H1 (cell line): ENCODE measurements at regions not wholly inside any gene's neighbourhood (a gene's known extent, or its start where the extent isn't known, plus 50 kb on each side); places are given as distances from the start of the nearest gene placed in this dataset.

Experiments used
- CTCF ChIA-PET: fragments of 300-600 bp; sonication (Branson Sonifier 250); formaldehyde crosslinking; loops from one replicate; lab custom pipeline; 2021; ENCODE audit not compliant: partially characterized antibody; lab: Charles Lee
- POLR2A ChIA-PET: fragments of 300-600 bp; sonication (Branson Sonifier 250); formaldehyde crosslinking; loops from one replicate; lab custom pipeline; 2021; ENCODE audit warnings: inconsistent platforms; ENCODE audit not compliant: partially characterized antibody; lab: Charles Lee
- DNase-seq, 2 experiments: peaks; one replicate each; pipeline versions ENCODE4 v3.0.0 to v3.0.0-alpha.2; 2010 to 2022; ENCODE audit warnings: low spot score in 2 of 2, low read depth in 1 of 2, mixed read lengths in 1 of 2
- FAIRE-seq: peaks from 2 replicates; lab custom pipeline; 2011; peaks lifted over from hg19 to GRCh38; lab: Jason Lieb, UNC
- H2AFZ ChIP-seq: 2 replicates; pipeline ENCODE4 v1.8.1; 2012; ENCODE audit warnings: low read length, inconsistent platforms
- H2AK5ac ChIP-seq: 2 replicates; pipeline ENCODE4 v1.6.1; 2013; ENCODE audit warnings: low read depth, low read length
- H2BK120ac ChIP-seq: replicated peaks from 2 replicates; pipeline ENCODE3; 2013; ENCODE audit warnings: low read depth, low read length, inconsistent platforms
- H2BK12ac ChIP-seq: 2 replicates; pipeline ENCODE4 v1.6.1; 2013; ENCODE audit warnings: low read depth, low read length
- H2BK15ac ChIP-seq: 2 replicates; pipeline ENCODE4 v1.6.1; 2013; ENCODE audit warnings: low read length
- H2BK20ac ChIP-seq: 2 replicates; pipeline ENCODE4 v1.6.1; 2013; ENCODE audit warnings: low read length
- H2BK5ac ChIP-seq: 2 replicates; pipeline ENCODE4 v1.6.1; 2013; ENCODE audit warnings: low read depth, low read length
- H3K14ac ChIP-seq: 2 replicates; pipeline ENCODE4 v1.6.1; 2013; ENCODE audit warnings: inconsistent platforms; ENCODE audit not compliant: insufficient read length
- H3K18ac ChIP-seq: 2 replicates; pipeline ENCODE4 v1.6.1; 2013; ENCODE audit warnings: low read length; ENCODE audit errors: extremely low read depth
- H3K23ac ChIP-seq: 2 replicates; pipeline ENCODE4 v1.6.1; 2013; ENCODE audit warnings: inconsistent platforms; ENCODE audit not compliant: insufficient read length
- H3K23me2 ChIP-seq: 2 replicates; pipeline ENCODE4 v1.6.1; 2013; ENCODE audit warnings: low read depth, low read length
- H3K27ac ChIP-seq: 2 replicates; pipeline ENCODE4 v1.6.1; 2011; ENCODE audit warnings: low read depth, low read length, inconsistent platforms
- H3K27me3 ChIP-seq, 4 experiments: replicated peaks in 1 of 4; 1 replicate in 1 of 4; 2 replicates in 3 of 4; pipeline versions ENCODE4 v1.6.1 to v1.8.1; 2011 to 2013; ENCODE audit warnings: low read length in 3 of 4, mild to moderate bottlenecking in 3 of 4, inconsistent platforms in 2 of 4, mixed read lengths in 2 of 4, moderate library complexity in 1 of 4; ENCODE audit not compliant: control insufficient read depth in 3 of 4, insufficient read depth in 3 of 4; ENCODE audit errors: extremely low read depth in 1 of 4
- H3K36me3 ChIP-seq, 4 experiments: 2 replicates each; pipeline versions ENCODE4 v1.6.1 to v1.8.1; 2011 to 2013; ENCODE audit warnings: mild to moderate bottlenecking in 4 of 4, low read length in 3 of 4, moderate library complexity in 2 of 4, control low read depth in 1 of 4, inconsistent platforms in 1 of 4; ENCODE audit not compliant: insufficient read depth in 4 of 4, control insufficient read depth in 2 of 4
- H3K4ac ChIP-seq: replicated peaks from 2 replicates; pipeline ENCODE3; 2013; ENCODE audit warnings: low read length, low read depth, mixed read lengths, inconsistent platforms; ENCODE audit not compliant: insufficient read length
- H3K4me1 ChIP-seq, 4 experiments: replicated peaks in 1 of 4; 1 replicate in 1 of 4; 2 replicates in 3 of 4; pipeline versions ENCODE4 v1.6.1 to v1.8.1; 2011 to 2013; ENCODE audit warnings: low read length in 3 of 4, inconsistent platforms in 2 of 4, mixed read lengths in 1 of 4; ENCODE audit not compliant: insufficient read depth in 4 of 4, control insufficient read depth in 3 of 4
- H3K4me2 ChIP-seq, 2 experiments: 2 replicates each; pipeline versions ENCODE4 v1.6.1 to v1.8.1; 2011 to 2013; ENCODE audit warnings: low read depth in 2 of 2, low read length in 2 of 2, control low read depth in 1 of 2, inconsistent platforms in 1 of 2, mild to moderate bottlenecking in 1 of 2; ENCODE audit not compliant: insufficient read depth in 1 of 2
- H3K4me3 ChIP-seq, 4 experiments: fragments of 200-600, 300-600 bp in 1 of 4; sonication (generic), shearing (Covaris generic), sonication (Bioruptor Twin) in 1 of 4; 2 replicates each; pipeline versions ENCODE4 v1.5.1 to v1.8.1; 2011 to 2016; ENCODE audit warnings: low read length in 4 of 4, low read depth in 3 of 4, control low read depth in 2 of 4, inconsistent platforms in 2 of 4, mild to moderate bottlenecking in 2 of 4, mixed read lengths in 1 of 4, moderate library complexity in 1 of 4; ENCODE audit not compliant: insufficient read depth in 2 of 4; ENCODE audit errors: extremely low read depth in 1 of 4
- H3K56ac ChIP-seq: replicated peaks from 2 replicates; pipeline ENCODE3; 2013; ENCODE audit warnings: low read depth, mild to moderate bottlenecking, mixed read lengths, low read length, inconsistent platforms; ENCODE audit not compliant: insufficient read length
- H3K79me1 ChIP-seq: 2 replicates; pipeline ENCODE4 v1.6.1; 2013; ENCODE audit warnings: low read depth, low read length, control low read depth
- H3K79me2 ChIP-seq, 2 experiments: 2 replicates each; pipeline versions ENCODE4 v1.6.1 to v1.8.1; 2012 to 2013; ENCODE audit warnings: low read length in 2 of 2, mild to moderate bottlenecking in 2 of 2, inconsistent platforms in 1 of 2; ENCODE audit not compliant: insufficient read depth in 2 of 2, control insufficient read depth in 1 of 2
- H3K9ac ChIP-seq, 4 experiments: replicated peaks in 1 of 4; 1 replicate in 1 of 4; 2 replicates in 3 of 4; pipeline versions ENCODE4 v1.6.1 to v1.8.1; 2011 to 2013; ENCODE audit warnings: low read depth in 3 of 4, low read length in 3 of 4, control low read depth in 2 of 4, mild to moderate bottlenecking in 2 of 4, moderate library complexity in 2 of 4, inconsistent platforms in 1 of 4; ENCODE audit errors: extremely low read depth in 1 of 4
- H3K9me3 ChIP-seq, 2 experiments: 2 replicates each; pipeline versions ENCODE4 v1.6.1 to v1.8.1; 2012 to 2013; ENCODE audit warnings: mild to moderate bottlenecking in 2 of 2, moderate library complexity in 2 of 2, control low read depth in 1 of 2, inconsistent platforms in 1 of 2, low read depth in 1 of 2, low read length in 1 of 2, mixed read lengths in 1 of 2; ENCODE audit not compliant: insufficient read depth in 2 of 2
- H4K20me1 ChIP-seq, 2 experiments: replicated peaks in 1 of 2; 2 replicates each; pipeline versions ENCODE3 to v1.8.1; 2011 to 2013; ENCODE audit warnings: inconsistent platforms in 2 of 2, low read length in 2 of 2, mild to moderate bottlenecking in 1 of 2; ENCODE audit not compliant: insufficient read depth in 2 of 2, control insufficient read depth in 1 of 2
- H4K5ac ChIP-seq: 2 replicates; pipeline ENCODE4 v1.6.1; 2013; ENCODE audit warnings: low read length, low read depth, mixed read lengths, inconsistent platforms; ENCODE audit not compliant: insufficient read length
- H4K8ac ChIP-seq: 2 replicates; pipeline ENCODE4 v1.8.0; 2013; ENCODE audit warnings: mild to moderate bottlenecking, moderate library complexity, low read length, inconsistent platforms; ENCODE audit not compliant: insufficient read depth; ENCODE audit errors: extremely low read depth
- H4K91ac ChIP-seq: replicated peaks from 2 replicates; pipeline ENCODE3; 2013; ENCODE audit warnings: low read length, mixed read lengths, inconsistent platforms; ENCODE audit not compliant: insufficient read length
- EP300 ChIP-seq, 2 experiments: IDR thresholded peaks; 1 replicate in 1 of 2; 2 replicates in 1 of 2; pipeline ENCODE4 v1.6.1; 2011 to 2012; ENCODE audit warnings: low read depth in 2 of 2, low read length in 2 of 2, mild to moderate bottlenecking in 2 of 2, borderline replicate concordance in 1 of 2, inconsistent platforms in 1 of 2, moderate library complexity in 1 of 2
- MAFK ChIP-seq: IDR thresholded peaks from 2 replicates; pipeline ENCODE4 v1.6.1; 2012; ENCODE audit warnings: low read depth, mild to moderate bottlenecking, improper control_type of control experiment, low read length
- NANOG ChIP-seq: IDR thresholded peaks from 2 replicates; pipeline ENCODE4 v1.6.1; 2011; ENCODE audit warnings: low read length, low read depth, mild to moderate bottlenecking, inconsistent platforms; ENCODE audit not compliant: insufficient read depth, poor library complexity, severe bottlenecking
- PHF8 ChIP-seq: fragments of 200-600 bp; sonication (generic); conservative IDR thresholded peaks from 2 replicates; pipeline ENCODE4 v1.7.1; 2012; ENCODE audit warnings: low read depth, mild to moderate bottlenecking, inconsistent platforms, low read length, moderate library complexity
- RFX5 ChIP-seq: IDR thresholded peaks from 2 replicates; pipeline ENCODE4 v1.6.1; 2011; ENCODE audit warnings: low read depth, low read length, improper control_type of control experiment, borderline replicate concordance
- RNF2 ChIP-seq: fragments of 200-900, 300-1000 bp; sonication (generic); IDR thresholded peaks from 2 replicates; pipeline ENCODE4 v1.7.1; 2016; ENCODE audit warnings: borderline replicate concordance, low read depth, mild to moderate bottlenecking, antibody characterized with exemption, low read length; ENCODE audit not compliant: poor library complexity, severe bottlenecking; ENCODE audit errors: missing control alignments
- SAP30 ChIP-seq: fragments of 300-600 bp; sonication (generic); IDR thresholded peaks from 2 replicates; pipeline ENCODE4 v1.7.1; 2012; ENCODE audit warnings: low read length, moderate library complexity, mild to moderate bottlenecking, inconsistent platforms; ENCODE audit not compliant: insufficient read depth, insufficient replicate concordance
- SUZ12 ChIP-seq: fragments of 200-600 bp; sonication (generic); IDR thresholded peaks from 2 replicates; pipeline ENCODE4 v1.6.1; 2012; ENCODE audit warnings: mild to moderate bottlenecking, inconsistent platforms, low read length, moderate library complexity, mixed read lengths
- TBP ChIP-seq: IDR thresholded peaks from 2 replicates; pipeline ENCODE4 v1.6.1; 2011; ENCODE audit warnings: low read depth, low read length, improper control_type of control experiment
- WGBS, 2 experiments: shearing (Covaris generic) in 1 of 2; methylation state at CpG; one replicate each; pipeline versions ENCODE4 v1.1.6 to v1.1.7; 2013 to 2015; ENCODE audit warnings: low lambda C conversion rate in 2 of 2, mixed read lengths in 2 of 2, inconsistent platforms in 1 of 2, low coverage in 1 of 2, missing lambda C conversion rate in 1 of 2; ENCODE audit not compliant: insufficient replicate concordance in 2 of 2, insufficient coverage in 1 of 2, insufficient read length in 1 of 2; ENCODE audit errors: extremely low coverage in 1 of 2, missing lambda C conversion rate in 1 of 2; 5-methylcytosine and 5-hydroxymethylcytosine counted together
- TF ChIP-seq, protein P1 (sequence below): IDR thresholded peaks from 2 replicates; pipeline ENCODE4 v1.6.1; 2011; ENCODE audit warnings: low read depth, mild to moderate bottlenecking, low read length; ENCODE audit not compliant: insufficient read depth

DNA sequence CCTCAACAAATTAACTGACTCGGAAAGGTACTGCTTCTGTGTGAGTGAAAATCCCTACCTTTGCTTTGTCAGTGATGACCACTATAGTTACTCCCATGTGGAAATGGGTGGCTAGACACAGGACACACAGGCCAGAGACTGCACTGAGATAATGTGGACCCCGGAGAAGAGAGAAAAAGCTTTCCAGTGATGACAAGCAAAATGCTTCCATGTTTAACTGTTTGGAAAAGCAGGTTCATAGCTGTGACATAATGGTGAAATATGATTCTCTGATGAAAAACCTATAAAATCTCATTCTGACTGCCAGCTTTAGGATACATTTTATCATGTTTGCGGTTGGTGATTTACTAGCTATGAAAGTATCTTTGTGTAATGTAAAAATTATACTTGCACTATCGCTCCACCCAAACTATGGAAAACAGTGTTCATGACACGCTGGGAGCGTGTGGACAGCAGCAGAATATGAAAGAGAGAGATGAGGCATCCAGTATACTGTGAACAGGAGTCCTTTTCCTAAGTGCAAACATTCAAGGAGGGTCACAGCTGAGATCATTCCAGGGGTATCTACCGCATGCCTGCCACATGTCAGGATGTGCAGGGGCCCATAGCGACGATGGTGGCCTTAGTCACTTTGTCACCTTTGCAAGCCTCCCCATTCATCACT is 782.7 kb upstream of the SOX11 start:
- DNase-seq = no peak

More for the DNA sequence above, 782.7 kb upstream of the SOX11 start:
- Histone ChIP-seq H4K5ac (no peak overlapping the region), H3K36me3 (no peaks in the 10 kb centered on the region), H2BK12ac (no peak overlapping the region), H3K4me3 (no peak overlapping the region), H3K79me1 (no peaks in the 10 kb centered on the region), H3K27ac (no peak overlapping the region), H4K8ac (no peak overlapping the region), H4K91ac (no peak overlapping the region), H3K9me3 (no peaks in the 10 kb centered on the region), H2AFZ (no peak overlapping the region), H2BK120ac (no peak overlapping the region), H3K79me2 (no peaks in the 10 kb centered on the region), H3K4me2 (no peak overlapping the region), H2BK5ac (no peak overlapping the region), H3K27me3 (no peaks in the 10 kb centered on the region), H2AK5ac (no peak overlapping the region), H3K9ac (no peak overlapping the region), H2BK20ac (no peak overlapping the region), H3K23me2 (peaks cover 2% of the 10 kb centered on the region; the same call in 1 of the 2 replicates), H3K4ac (no peak overlapping the region), H2BK15ac (no peak overlapping the region), H3K18ac (no peak overlapping the region), H3K14ac (no peak overlapping the region), H3K4me1 (no peaks in the 10 kb centered on the region), H3K23ac (no peak overlapping the region), H3K56ac (no peak overlapping the region), H4K20me1 (no peaks in the 10 kb centered on the region)
- CTCF ChIA-PET = interaction anchor here (1.0 kb wide), 1 partner anchor 29 kb away, joined by 5 read pairs; no protein-coding TSS in a partner anchor
- TF ChIP-seq RNF2 (no peak), NANOG (no peak), TBP (no peak), PHF8 (no peak), RFX5 (no peak), SAP30 (no peak), SUZ12 (no peak), MAFK (no peak), EP300 (IDR thresholded peaks at IDR 0.05; ENCODE audit: borderline replicate concordance in 1 of 2, low read depth in 2 of 2, low read length in 2 of 2) (no peak)
- TF ChIP-seq, protein P1, sequence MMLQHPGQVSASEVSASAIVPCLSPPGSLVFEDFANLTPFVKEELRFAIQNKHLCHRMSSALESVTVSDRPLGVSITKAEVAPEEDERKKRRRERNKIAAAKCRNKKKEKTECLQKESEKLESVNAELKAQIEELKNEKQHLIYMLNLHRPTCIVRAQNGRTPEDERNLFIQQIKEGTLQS = no peak
- no peak for FAIRE-seq
- POLR2A ChIA-PET = no interaction called here
- 90% methylated on average over 9 of the region's 9 CpGs; no CpG with 5 or more reads in 1 of the 2 experiments for WGBS, 2 experiments
